HG03045 (cell line): ENCODE measurements at regions not wholly inside any gene's neighbourhood (a gene's known extent, or its start where the extent isn't known, plus 50 kb on each side); places are given as distances from the start of the nearest gene placed in this dataset.

Experiments
- ATAC-seq: cut with Tn5 transposase; IDR thresholded peaks from one replicate; pipeline ENCODE4 v1.9.1; 2021; ENCODE audit warnings: mild to moderate bottlenecking, moderate library complexity; ENCODE audit not compliant: unreplicated experiment

DNA sequence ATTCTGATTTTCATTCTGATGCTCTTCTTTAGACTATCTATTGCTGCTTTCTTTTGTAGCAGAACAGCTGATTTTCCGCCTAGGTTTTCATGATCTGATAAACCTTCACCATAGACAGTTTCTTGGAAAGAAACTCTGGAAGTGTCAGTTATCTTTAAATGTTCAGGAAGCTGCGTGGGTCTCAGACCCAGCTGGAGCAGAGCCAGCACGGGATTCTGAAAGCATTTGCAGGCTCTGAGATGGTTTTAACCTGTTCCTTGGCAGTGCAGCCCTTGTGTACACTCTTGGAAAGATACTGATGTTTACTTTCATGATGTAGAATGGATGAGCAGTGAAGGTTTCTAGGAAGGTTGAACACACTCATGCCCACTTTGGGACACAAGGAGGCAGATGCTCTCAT, 178.0 kb upstream of the DMRT1 start:
- ATAC-seq = no peak

DNA sequence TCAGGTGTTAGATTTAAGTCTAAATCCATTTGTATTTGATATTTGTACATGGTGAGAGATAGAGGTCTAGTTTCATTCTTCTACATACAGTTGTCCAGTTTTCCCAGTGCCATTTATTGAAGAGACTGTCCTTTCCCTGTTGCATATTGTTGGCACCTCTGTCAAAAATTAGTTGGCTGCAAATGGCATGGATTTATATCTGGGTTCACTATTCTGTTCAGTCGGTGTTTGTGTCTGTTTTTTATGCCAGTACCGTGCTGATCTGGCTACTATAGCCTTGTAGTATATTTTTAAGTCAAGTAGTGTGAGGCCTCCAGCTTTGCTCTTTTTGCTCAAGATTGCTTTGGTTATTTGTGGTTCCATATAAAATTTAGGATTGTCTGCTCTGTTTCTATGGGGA, 176.2 kb upstream of the DMRT1 start:
- ATAC-seq = no peak

DNA sequence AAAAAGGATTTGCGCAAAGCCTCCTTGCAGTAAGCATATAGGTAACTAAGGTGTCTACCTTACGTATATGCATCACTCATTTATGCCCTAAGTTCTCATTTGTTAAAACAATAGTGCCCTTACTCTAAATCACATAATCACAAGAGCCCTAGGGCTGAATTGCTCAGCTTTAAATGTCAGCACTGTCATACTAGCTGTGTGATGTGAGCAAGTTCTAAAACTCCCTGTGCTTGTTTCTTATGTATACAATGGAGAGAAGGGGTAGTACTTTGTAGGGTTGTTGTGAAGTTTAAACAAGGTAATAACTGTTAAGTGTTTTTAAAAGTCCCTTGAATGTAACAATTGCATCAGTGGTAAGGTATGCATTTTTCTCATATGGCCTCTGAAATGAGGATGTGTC, 169.5 kb upstream of the DMRT1 start:
- no peak for ATAC-seq

- no peak for ATAC-seq
Measured at GRCh38 chr9:672851-673250, 168.6 kb upstream of the DMRT1 start.

GRCh38 chr9:673264-673965, 168.1 kb upstream of the DMRT1 start:
- no peak for ATAC-seq

DNA sequence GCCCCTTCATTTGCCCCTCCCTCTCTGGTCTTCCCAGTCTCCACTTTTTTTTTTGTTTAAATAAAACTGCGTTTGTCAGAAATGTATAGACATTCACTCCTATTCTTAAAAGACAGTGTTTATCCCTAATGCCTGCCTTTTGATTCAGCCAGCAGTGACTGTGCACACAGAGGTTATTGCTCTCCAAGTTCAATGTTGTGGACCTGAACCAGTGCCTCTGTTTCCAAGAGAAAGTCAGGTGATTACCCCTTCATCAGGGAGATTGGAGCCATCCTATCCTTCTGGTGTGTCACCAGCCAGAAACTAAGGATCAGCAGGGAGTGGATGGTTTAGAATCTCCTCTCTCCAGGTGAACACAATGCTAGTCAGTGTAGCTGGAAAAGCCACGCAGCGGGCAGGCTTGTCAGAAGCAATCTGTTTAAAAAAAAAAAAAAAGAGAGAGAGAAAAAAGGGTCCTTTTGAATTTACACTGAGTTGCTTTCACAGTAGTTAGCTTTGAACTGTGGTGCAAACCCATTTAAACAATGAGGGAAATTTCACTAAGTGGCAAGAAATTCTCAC, 167.5 kb upstream of the DMRT1 start:
- no peak for ATAC-seq

- ATAC-seq = no peak
Measured at GRCh38 chr9:675697-676370, 165.7 kb upstream of the DMRT1 start.

DNA sequence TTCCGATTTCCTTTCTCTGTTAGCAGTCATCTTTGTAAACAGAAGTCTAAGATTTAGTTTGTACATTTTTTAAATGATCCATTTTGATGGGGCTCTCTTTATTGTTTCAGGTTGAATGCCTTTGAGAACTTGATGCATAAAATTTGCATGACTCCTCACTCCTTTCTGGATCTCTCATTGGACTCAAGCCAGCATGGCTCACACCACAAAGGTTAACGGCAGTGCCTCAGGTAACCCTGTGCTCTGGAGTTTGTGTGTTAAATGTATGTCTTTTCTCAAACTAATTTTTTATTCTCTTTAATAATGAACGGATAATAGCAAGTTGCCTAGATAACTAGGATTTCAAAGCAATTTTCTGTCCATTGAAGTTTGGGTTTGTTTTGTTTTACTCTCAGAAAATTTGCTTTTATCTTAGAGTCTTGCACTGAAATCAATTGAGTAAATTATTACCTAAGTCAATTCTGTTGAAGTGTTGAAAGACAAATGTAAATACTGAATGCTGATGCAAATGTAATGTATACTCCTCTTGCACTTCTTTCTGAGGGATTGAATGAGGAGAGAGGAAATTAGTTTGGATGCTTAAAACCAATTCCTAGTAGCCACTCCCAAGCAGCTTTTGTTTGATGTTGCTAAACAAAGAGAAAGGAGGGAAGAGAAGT, 164.6 kb upstream of the DMRT1 start:
- no peak for ATAC-seq

- ATAC-seq = no peak
Measured at GRCh38 chr9:677461-678097, 163.9 kb upstream of the DMRT1 start.

GRCh38 chr9:678897-679296, 162.6 kb upstream of the DMRT1 start:
- no peak for ATAC-seq

- ATAC-seq = no peak
Measured at GRCh38 chr9:679462-679861, 162.0 kb upstream of the DMRT1 start.

DNA sequence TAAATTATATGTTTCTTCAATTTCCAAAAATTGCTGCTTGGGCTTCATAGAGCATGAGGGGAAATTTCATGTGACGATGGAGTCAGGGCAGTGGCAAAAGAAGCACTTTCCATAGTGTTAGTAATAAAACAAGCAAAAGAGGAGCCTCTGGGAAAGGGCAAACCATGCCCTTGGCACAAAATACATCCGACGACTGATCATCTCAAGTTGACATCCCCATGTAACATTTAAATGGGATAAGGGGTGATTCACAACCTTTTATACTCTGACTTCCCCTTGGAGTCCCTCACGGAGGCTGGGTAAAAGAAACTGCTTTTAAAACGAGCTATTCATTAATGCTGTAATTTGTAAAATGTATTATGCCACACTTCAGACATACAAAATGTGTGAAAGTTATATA, 161.4 kb upstream of the DMRT1 start:
- ATAC-seq = no peak

- no peak for ATAC-seq
Measured at GRCh38 chr9:682633-683508, 158.6 kb upstream of the DMRT1 start.

GRCh38 chr9:683509-684021, 157.9 kb upstream of the DMRT1 start:
- no peak for ATAC-seq

DNA sequence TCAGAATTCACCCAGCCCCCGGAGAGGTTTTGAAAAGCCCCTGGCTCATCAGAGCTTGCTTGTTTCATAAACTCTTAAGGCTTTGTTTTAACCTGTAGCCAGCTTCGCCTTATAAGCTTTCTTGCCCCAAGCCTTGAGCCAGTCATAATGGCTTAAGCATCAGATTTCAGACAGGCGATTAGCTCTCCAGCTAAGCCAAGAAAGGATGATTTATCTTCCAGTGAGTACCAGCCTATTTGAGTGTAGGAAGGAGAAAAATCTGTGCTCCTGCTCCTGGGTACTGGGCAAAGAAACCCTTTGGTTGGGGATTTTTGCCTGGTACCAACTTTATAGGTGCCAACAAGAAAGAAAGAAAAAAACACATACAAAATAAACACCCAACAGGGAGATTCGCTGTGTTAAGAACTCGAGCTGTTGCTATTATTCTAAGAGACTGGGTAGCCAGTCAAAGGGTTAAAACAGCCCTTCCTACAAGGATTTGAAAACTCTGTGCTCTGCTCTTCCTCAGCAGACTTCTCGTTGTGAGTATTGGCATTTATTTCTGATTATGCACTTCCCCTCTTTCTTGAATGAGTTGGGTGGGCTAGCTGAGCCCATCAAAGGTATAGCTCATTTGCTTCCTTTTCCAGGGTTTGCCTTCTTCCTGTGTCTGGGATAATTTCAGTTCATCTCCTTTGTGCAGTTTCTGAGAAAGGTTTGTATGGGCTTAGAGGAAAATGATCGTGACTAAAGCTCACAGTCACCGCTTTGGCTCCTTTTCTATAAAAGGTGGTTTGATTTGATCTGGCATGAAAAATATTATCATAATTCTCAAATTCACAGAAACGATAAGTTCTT, 157.2 kb upstream of the DMRT1 start:
- ATAC-seq = no peak

DNA sequence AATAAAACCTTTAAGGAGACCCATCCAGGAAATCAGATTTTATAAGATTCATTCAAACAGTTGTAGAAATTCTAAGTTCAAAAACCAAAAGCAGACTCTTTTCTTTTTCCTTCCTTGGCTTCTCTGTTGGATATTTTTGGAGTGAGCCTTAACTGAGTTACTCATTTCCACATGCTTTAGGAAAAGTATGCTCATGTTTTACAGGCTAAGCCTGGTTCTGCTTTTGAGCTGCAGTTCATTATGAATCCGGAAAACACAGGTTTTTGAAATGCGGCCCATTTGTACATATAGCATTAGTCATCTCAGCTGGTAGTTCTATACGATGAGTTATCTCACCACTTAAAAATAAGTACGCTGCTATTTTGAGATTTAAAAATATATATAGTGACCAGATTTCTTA, 156.6 kb upstream of the DMRT1 start:
- ATAC-seq = no peak

- no peak for ATAC-seq
Measured at GRCh38 chr9:686321-686813, 155.1 kb upstream of the DMRT1 start.

DNA sequence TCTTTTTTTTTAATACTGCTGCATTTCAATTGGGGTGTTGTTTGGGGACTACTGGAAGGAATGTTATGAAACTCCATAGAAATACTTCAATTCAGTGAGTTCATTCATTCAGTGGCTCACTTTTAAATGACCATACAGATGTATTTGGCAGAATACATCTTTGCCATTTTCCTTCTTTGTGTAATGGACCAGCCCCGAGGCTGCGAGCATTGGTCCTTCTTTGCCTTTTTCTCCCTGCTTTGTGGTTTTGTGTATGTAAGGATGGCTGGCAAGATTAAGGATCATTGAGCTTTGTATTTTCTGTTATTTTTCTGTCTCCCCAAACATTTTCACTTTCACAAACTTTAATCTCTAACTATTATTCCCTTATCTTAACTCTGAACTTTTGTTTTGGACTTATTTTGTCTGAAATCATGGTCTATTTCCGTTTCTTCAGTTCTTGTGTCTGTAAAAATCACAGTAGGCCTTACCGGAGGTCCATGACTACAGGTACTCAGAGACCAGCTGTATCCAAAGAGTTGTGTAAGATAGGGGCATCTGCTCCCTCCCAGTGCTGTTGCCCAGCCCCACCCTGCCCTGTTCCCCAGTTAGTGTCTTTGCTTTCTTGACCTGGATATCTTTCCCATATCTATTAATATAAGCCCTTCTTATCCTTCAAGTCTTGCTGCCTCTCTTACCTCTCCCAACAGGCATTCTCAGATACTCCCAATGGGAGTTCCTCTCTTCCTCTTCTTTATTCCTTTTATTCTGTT, 154.3 kb upstream of the DMRT1 start:
- no peak for ATAC-seq

GRCh38 chr9:687994-688393, 153.5 kb upstream of the DMRT1 start:
- ATAC-seq = no peak
